Lower leg skin (tissue), 4 donors: ENCODE measurements at regions not wholly inside any gene's neighbourhood (a gene's known extent, or its start where the extent isn't known, plus 50 kb on each side); places are given as distances from the start of the nearest gene placed in this dataset.

Experiments used
- DNase-seq, 2 donors: peaks; one replicate each; pipeline ENCODE4 v3.0.0-alpha.2; 2019; ENCODE audit warnings: low spot score in 2 of 2
- H3K4me3 ChIP-seq: fragments of 200-600 bp; sonication (generic); 2 replicates; pipeline ENCODE4 v1.5.1; 2017; ENCODE audit warnings: mild to moderate bottlenecking, low read depth; ENCODE audit not compliant: poor library complexity, severe bottlenecking
- CTCF ChIP-seq, 3 donors: fragments of 450-650 bp; IDR thresholded peaks; one replicate each; pipeline ENCODE4 v1.5.1; 2016; ENCODE audit warnings: antibody characterized with exemption in 3 of 3, mild to moderate bottlenecking in 3 of 3, moderate library complexity in 2 of 3
- POLR2A ChIP-seq, 2 donors: fragments of 450-650 bp; IDR thresholded peaks; one replicate each; pipeline ENCODE4 v1.6.1; 2016 to 2017; ENCODE audit warnings: antibody characterized with exemption in 2 of 2, mild to moderate bottlenecking in 1 of 2, moderate library complexity in 1 of 2
- WGBS, 2 donors: methylation state at CpG; one replicate each; pipeline ENCODE4 v1.1.5; 2018; 5-methylcytosine and 5-hydroxymethylcytosine counted together
- intact Hi-C: fragments of 100-400 bp; cut with DNase I; formaldehyde crosslinking; loops from one replicate; pipeline ENCODE4 v1.15.0; 2023; ENCODE audit warnings: low total_unique reads

GRCh38 chr13:80096383-80096782, 244.5 kb downstream of the SPRY2 start:
- WGBS, 2 donors, result 65 to 70% methylated on average over 2 of the region's 2 CpGs
- no peak overlapping the region for H3K4me3 ChIP-seq
- intact Hi-C loops, result no loop called here
- DNase-seq, result no peak
- TF ChIP-seq POLR2A (IDR thresholded peaks at IDR 0.05) (no peak), CTCF (IDR thresholded peaks at IDR 0.05) (no peak)

- intact Hi-C loops, result no loop called here
- WGBS, 2 donors, result 39 to 53% methylated on average over 1 of the region's 1 CpG
- DNase-seq, result no peak
- TF ChIP-seq CTCF (IDR thresholded peaks at IDR 0.05) (no peak), POLR2A (IDR thresholded peaks at IDR 0.05) (no peak)
- no peak overlapping the region for H3K4me3 ChIP-seq
Observed at GRCh38 chr13:80094526-80094925, 246.4 kb downstream of the SPRY2 start.

- WGBS, 2 donors, result 92 to 99% methylated on average over 9 to 10 of the region's 10 CpGs
- H3K4me3 ChIP-seq, result no peak overlapping the region
- DNase-seq, result no peak
- intact Hi-C loops, result no loop called here
- TF ChIP-seq POLR2A (IDR thresholded peaks at IDR 0.05), result no peak
- no peak for TF ChIP-seq CTCF (IDR thresholded peaks at IDR 0.05)
Observed at GRCh38 chr13:80093888-80094287, 247.0 kb downstream of the SPRY2 start.

- WGBS, 2 donors, result 63 to 77% methylated on average over 3 of the region's 3 CpGs
- intact Hi-C loops, result no loop called here
Observed at GRCh38 chr13:80086304-80086721, 254.6 kb downstream of the SPRY2 start.

GRCh38 chr13:80083853-80084676, 256.9 kb downstream of the SPRY2 start:
- no peak for DNase-seq
- TF ChIP-seq POLR2A (IDR thresholded peaks at IDR 0.05) (no peak), CTCF (IDR thresholded peaks at IDR 0.05) (no peak)
- intact Hi-C loops, result no loop called here

More at GRCh38 chr13:80086304-80086721, 254.6 kb downstream of the SPRY2 start:
- no peak overlapping the region for H3K4me3 ChIP-seq
- TF ChIP-seq CTCF (IDR thresholded peaks at IDR 0.05) (no peak), POLR2A (IDR thresholded peaks at IDR 0.05) (no peak)
- no peak for DNase-seq

More at GRCh38 chr13:80083853-80084676, 256.9 kb downstream of the SPRY2 start:
- WGBS, 2 donors, result 8 to 9% methylated on average over 4 of the region's 4 CpGs
- H3K4me3 ChIP-seq, result no peak overlapping the region
